Testis (tissue), 2 donors: ENCODE measurements at regions not wholly inside any gene's neighbourhood (a gene's known extent, or its start where the extent isn't known, plus 50 kb on each side); places are given as distances from the start of the nearest gene placed in this dataset.

Source experiments
- CTCF ChIP-seq, 3 experiments: fragments of 450-650 bp in 2 of 3; fragments of 200-600 bp in 1 of 3; sonication (generic) in 1 of 3; IDR thresholded peaks; one replicate each; pipeline ENCODE4 v1.5.1; 2016 to 2019; ENCODE audit warnings: antibody characterized with exemption in 3 of 3, mild to moderate bottlenecking in 2 of 3, moderate library complexity in 1 of 3
- POLR2A ChIP-seq: fragments of 450-650 bp; IDR thresholded peaks from one replicate; pipeline ENCODE4 v1.6.1; 2017; ENCODE audit warnings: antibody characterized with exemption, mild to moderate bottlenecking, moderate library complexity

GRCh38 chr6:114398481-114398880 lies 55.7 kb upstream of the HS3ST5 start:
- TF ChIP-seq CTCF (IDR thresholded peaks at IDR 0.05) (no peak), POLR2A (no peak)
